Transverse colon (tissue), 4 donors: ENCODE measurements at regions not wholly inside any gene's neighbourhood (a gene's known extent, or its start where the extent isn't known, plus 50 kb on each side); places are given as distances from the start of the nearest gene placed in this dataset.

ENCODE experiments used
- DNase-seq: peaks from one replicate; pipeline ENCODE4 v3.0.0-alpha.2; 2019
- H3K27ac ChIP-seq, 4 donors: fragments of 200-600 bp; sonication (generic); 2 replicates each; pipeline ENCODE4 v1.5.1; 2016 to 2018; ENCODE audit warnings: inconsistent platforms in 4 of 4
- H3K27me3 ChIP-seq: fragments of 200-600 bp; sonication (generic); 2 replicates; pipeline ENCODE4 v1.5.1; 2017; ENCODE audit warnings: inconsistent platforms
- H3K36me3 ChIP-seq, 4 donors: fragments of 200-600 bp; sonication (generic); 2 replicates each; pipeline ENCODE4 v1.5.1; 2017 to 2019; ENCODE audit warnings: inconsistent platforms in 4 of 4
- H3K4me1 ChIP-seq, 4 donors: fragments of 200-600 bp; sonication (generic); 2 replicates each; pipeline ENCODE4 v1.5.1; 2017 to 2020; ENCODE audit warnings: inconsistent platforms in 4 of 4
- H3K4me3 ChIP-seq, 4 donors: fragments of 200-600 bp; sonication (generic); 1 replicate in 1 of 4; 2 replicates in 3 of 4; pipeline versions ENCODE4 v1.5.1 to v1.6.1; 2017 to 2019; ENCODE audit warnings: inconsistent platforms in 4 of 4
- H3K9me3 ChIP-seq, 2 donors: fragments of 200-600 bp; sonication (generic); 2 replicates each; pipeline ENCODE4 v1.5.1; 2017 to 2019; ENCODE audit warnings: inconsistent platforms in 2 of 2
- CTCF ChIP-seq, 5 experiments: fragments of 200-600 bp in 3 of 5; fragments of 450-650 bp in 2 of 5; sonication (generic) in 3 of 5; IDR thresholded peaks; 1 replicate in 2 of 5; 2 replicates in 3 of 5; pipeline ENCODE4 v1.5.1; 2016 to 2017; ENCODE audit warnings: antibody characterized with exemption in 5 of 5, inconsistent platforms in 3 of 5, mild to moderate bottlenecking in 2 of 5, moderate library complexity in 1 of 5
- EP300 ChIP-seq: sonication (generic); formaldehyde crosslinking; IDR thresholded peaks from one replicate; pipeline ENCODE4 v1.6.1; 2017; ENCODE audit warnings: antibody characterized with exemption, low read depth
- POLR2A ChIP-seq: fragments of 450-650 bp; IDR thresholded peaks from one replicate; pipeline ENCODE4 v1.6.1; 2016; ENCODE audit warnings: antibody characterized with exemption, mild to moderate bottlenecking, moderate library complexity
- POLR2AphosphoS5 ChIP-seq, 3 donors: sonication (generic); formaldehyde crosslinking; IDR thresholded peaks; one replicate each; pipeline ENCODE4 v1.6.1; 2016; ENCODE audit warnings: antibody characterized with exemption in 3 of 3
- WGBS, 2 donors: methylation state at CpG; one replicate each; pipeline ENCODE4 v1.1.5; 2018; ENCODE audit warnings: low coverage in 1 of 2; 5-methylcytosine and 5-hydroxymethylcytosine counted together
- in situ Hi-C, 4 donors: fragments of 200-750 bp; cut with MboI; loops; one replicate each; pipeline versions ENCODE4 v1.15.0 to v1.15.1; 2017; ENCODE audit warnings: low sequenced_read_pairs in 3 of 4, low pct_ligation_motif_present in 1 of 4, low pct_unique_long_range_greater_than_20kb in 1 of 4
- intact Hi-C: fragments of 100-400 bp; cut with DNase I; formaldehyde crosslinking; loops from one replicate; pipeline ENCODE4 v1.15.1; 2023; ENCODE audit warnings: low total_unique reads

GRCh38 chr13:112150352-112150751 is 83.4 kb downstream of the SOX1 start:
- no peak overlapping the region for H3K4me3 ChIP-seq
- no peak for DNase-seq
- no peaks in the 10 kb centered on the region for H3K36me3 ChIP-seq
- H3K9me3 ChIP-seq = no peaks in the 10 kb centered on the region
- H3K27me3 ChIP-seq = no peaks in the 10 kb centered on the region
- no peak overlapping the region for H3K27ac ChIP-seq
- TF ChIP-seq EP300 = no peak
- TF ChIP-seq POLR2AphosphoS5 (IDR thresholded peaks at IDR 0.05) = no peak
- TF ChIP-seq CTCF (IDR thresholded peaks at IDR 0.05) = no peak
- TF ChIP-seq POLR2A = no peak
- intact Hi-C loops = no loop called here
- WGBS, 2 donors = 89% methylated on average over 22 of the region's 23 CpGs; no CpG with 5 or more reads in 1 of the 2 donors
- no peaks in the 10 kb centered on the region for H3K4me1 ChIP-seq
- in situ Hi-C loops = no loop called here

DNA sequence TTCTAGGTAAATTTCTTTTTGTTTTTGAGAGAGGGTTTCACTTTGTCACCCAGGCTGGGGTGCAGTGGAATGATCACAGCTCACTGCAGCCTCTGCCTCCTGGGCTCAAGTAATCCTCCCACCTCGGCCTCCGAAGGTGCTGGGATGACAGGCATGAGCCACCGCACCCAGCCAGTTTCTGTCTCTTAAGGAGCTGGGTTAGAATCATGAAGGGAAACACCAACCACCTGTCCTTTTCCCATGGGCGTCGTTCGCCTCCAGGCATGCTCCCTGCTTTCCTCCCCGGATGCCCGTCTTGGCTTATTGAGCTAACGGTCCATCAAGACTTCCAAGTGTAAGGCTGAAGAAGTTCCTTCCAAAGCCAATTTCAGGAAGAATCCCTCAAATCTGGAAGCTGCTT is 85.9 kb downstream of the SOX1 start:
- no peak overlapping the region for H3K4me3 ChIP-seq
- 70 to 94% methylated on average over 2 to 9 of the region's 9 CpGs for WGBS, 2 donors
- no peaks in the 10 kb centered on the region for H3K4me1 ChIP-seq
- H3K27me3 ChIP-seq = no peaks in the 10 kb centered on the region
- intact Hi-C loops (no loop called here), in situ Hi-C loops (no loop called here)
- DNase-seq = no peak
- H3K27ac ChIP-seq = no peak overlapping the region
- no peaks in the 10 kb centered on the region for H3K36me3 ChIP-seq
- TF ChIP-seq POLR2AphosphoS5 (IDR thresholded peaks at IDR 0.05) (no peak), CTCF (IDR thresholded peaks at IDR 0.05) (no peak)
- peaks cover 0 to 6% of the 10 kb centered on the region in 2 donors for H3K9me3 ChIP-seq

DNA sequence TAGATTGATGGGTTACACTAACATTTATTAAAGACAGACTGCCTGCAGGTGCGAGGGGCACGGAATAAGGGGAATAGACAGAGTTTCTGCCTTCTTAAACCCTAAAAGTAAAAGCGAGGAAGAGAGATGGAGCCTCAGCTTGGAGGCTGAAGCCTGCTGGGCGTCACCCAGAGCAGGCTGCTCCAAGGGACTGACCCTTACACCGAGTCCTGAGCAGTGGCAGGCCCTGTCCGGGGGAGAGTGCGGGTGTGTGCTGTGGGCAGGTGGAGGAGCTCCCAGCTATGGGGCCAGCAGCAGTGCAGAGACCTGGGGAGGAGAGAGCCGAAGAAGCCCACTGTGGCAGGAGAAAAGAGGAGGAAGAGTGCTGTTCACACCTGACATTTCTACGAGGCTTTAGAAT is 86.4 kb downstream of the SOX1 start:
- TF ChIP-seq POLR2AphosphoS5 (IDR thresholded peaks at IDR 0.05) = no peak
- TF ChIP-seq EP300 = no peak
- no peak for TF ChIP-seq CTCF (IDR thresholded peaks at IDR 0.05)
- intact Hi-C loops (no loop called here), in situ Hi-C loops (no loop called here)
- Histone ChIP-seq H3K4me3 (no peak overlapping the region), H3K27me3 (no peaks in the 10 kb centered on the region), H3K9me3 (peaks cover 0 to 10% of the 10 kb centered on the region in 2 donors), H3K27ac (no peak overlapping the region), H3K36me3 (no peaks in the 10 kb centered on the region), H3K4me1 (no peaks in the 10 kb centered on the region)
- 60 to 86% methylated on average over 1 to 9 of the region's 9 CpGs for WGBS, 2 donors
- no peak for DNase-seq

DNA sequence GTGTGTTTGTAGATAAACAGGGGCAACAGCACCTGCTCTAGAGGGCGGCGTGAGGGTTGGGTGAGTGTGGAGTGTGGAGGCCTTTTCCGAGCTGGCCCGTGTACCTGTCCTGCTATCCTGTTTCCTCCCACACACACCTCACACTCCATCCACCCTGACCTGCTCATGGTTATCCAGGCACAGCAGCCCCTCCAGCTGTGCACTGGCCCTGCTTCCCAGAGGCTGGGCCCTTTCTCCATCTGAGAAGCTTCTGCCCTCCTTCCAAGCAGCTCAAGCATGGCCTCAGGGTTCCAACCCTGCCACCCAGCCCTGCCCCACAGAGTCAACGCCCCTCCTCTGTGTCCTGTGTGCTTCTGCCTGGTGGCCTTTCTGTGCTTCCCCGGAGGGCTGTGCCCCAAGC is 86.9 kb downstream of the SOX1 start:
- Histone ChIP-seq H3K27me3 (no peaks in the 10 kb centered on the region), H3K36me3 (no peaks in the 10 kb centered on the region), H3K9me3 (peaks cover 0 to 10% of the 10 kb centered on the region in 2 donors), H3K4me1 (no peaks in the 10 kb centered on the region), H3K27ac (no peak overlapping the region), H3K4me3 (no peak overlapping the region)
- TF ChIP-seq POLR2AphosphoS5 (IDR thresholded peaks at IDR 0.05) = no peak
- no peak for TF ChIP-seq CTCF (IDR thresholded peaks at IDR 0.05)
- no peak for TF ChIP-seq EP300
- TF ChIP-seq POLR2A = no peak
- 71% methylated on average over 6 of the region's 6 CpGs; no CpG with 5 or more reads in 1 of the 2 donors for WGBS, 2 donors
- no peak for DNase-seq
- in situ Hi-C loops = no loop called here
- intact Hi-C loops = no loop called here
